HG03432 (cell line): ENCODE measurements at regions not wholly inside any gene's neighbourhood (a gene's known extent, or its start where the extent isn't known, plus 50 kb on each side); places are given as distances from the start of the nearest gene placed in this dataset.
"Not testable (repeated sequence)": the region's sequence is repeated elsewhere in the genome, so short reads cannot be mapped to it uniquely, and the experiment has no call there.

Experiments used
- ATAC-seq: cut with Tn5 transposase; IDR thresholded peaks from one replicate; pipeline ENCODE4 v1.9.1; 2021; ENCODE audit warnings: mild to moderate bottlenecking, moderate library complexity; ENCODE audit not compliant: unreplicated experiment

DNA sequence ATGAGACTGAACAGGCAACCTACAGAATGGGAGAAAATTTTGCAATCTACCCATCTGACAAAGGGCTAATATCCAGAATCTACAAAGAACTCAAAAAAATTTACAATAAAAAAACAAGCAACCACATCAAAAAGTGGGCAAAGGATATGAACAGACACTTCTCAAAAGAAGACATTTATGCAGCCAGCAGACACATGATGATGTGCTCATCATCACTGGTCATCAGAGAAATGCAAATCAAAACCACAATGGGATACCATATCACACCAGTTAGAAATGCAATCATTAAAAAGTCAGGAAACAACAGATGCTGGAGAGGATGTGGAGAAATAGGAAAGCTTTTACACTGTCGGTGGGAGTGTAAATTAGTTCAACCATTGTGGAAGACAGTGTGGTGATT lies 51.7 kb upstream of the PAXBP1 start:
- ATAC-seq: not testable (repeated sequence)

- no peak for ATAC-seq
Observed at GRCh38 chr21:32824950-32825349, 53.4 kb upstream of the PAXBP1 start.

GRCh38 chr21:32826329-32827167 lies 55.0 kb upstream of the PAXBP1 start:
- ATAC-seq: peak; percentile 60

DNA sequence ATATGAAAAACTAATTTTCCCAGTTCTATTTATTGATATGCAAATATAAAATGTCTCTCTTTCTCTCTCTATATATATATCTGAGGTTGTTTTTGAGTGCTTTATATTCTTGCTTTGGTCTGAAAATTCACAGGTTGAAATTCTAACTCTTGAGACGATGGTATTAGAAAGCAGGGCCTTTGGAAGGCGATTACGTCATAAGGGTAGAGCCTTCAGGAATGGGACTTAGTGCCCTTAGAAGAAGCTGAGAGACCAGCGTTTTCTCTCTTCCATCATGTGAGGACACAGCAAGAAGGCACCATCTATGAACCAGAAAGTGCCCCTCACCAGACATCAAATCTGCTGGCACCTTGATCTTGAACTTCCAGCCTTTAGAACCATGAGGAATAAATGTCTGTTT lies 57.4 kb upstream of the PAXBP1 start:
- no peak for ATAC-seq

- ATAC-seq: no peak
Observed at GRCh38 chr21:32829504-32829903, 57.9 kb upstream of the PAXBP1 start.

DNA sequence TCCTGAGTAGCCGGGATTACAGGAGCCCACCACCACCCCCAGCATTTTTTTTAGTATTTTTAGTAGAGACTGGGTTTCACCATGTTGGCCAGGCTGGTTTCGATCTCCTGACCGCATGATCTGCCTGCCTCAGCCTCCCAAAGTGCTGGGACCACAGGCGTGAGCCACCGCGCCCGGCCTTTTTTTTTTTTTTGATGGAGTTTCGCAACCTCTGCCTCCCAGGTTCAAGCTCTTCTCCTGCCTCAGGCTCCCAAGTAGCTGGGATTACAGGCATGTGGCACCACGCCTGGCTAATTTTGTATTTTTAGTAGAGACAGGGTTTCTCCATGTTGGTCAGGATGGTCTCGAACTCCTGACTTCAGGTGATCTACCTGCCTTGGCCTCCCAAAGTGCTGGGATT lies 60.2 kb upstream of the PAXBP1 start:
- not testable (repeated sequence) for ATAC-seq

GRCh38 chr21:32834211-32834915 lies 62.8 kb upstream of the PAXBP1 start:
- no peak for ATAC-seq

- ATAC-seq: no peak
Observed at GRCh38 chr21:32834916-32835235, 63.3 kb upstream of the PAXBP1 start.

- ATAC-seq: no peak
Observed at GRCh38 chr21:32842146-32842545, 70.6 kb upstream of the PAXBP1 start.

DNA sequence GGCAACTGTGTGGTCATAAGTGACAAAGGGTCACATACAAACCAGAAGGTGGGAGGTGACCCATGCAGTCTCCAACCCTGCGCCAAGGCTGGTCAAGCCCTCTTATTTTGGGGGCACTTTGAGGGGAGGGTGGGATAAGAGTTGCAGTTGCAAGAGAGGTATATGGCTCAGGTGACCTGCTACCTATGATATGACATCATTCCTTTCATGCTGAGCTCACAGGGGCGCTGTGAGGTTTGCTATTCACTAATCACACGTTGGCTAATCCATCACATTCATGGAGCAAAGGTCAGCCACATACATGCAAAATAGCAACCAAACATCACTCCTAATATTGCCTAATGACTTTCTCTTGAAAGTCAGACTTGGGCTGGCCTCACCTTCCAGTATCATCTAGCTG lies 72.0 kb upstream of the PAXBP1 start:
- ATAC-seq: no peak

DNA sequence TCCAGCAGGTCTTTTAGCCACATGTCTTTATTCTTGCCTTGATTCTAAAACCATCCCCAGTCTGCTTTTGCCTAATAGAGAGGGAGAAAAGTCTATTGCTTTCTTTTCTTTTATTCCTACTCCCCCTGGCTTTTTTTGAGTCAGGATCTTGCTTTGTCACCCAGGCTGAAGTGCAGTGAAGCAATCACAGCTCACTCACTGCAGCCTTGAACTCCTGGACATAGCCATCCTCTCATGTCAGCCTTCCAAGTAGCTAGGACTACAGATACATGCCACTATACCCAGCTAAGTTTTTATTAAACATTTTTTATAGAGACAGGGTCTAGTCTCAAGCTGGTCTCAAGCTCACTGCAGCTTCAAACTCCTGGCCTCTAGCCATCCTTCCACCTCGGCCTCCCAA lies 72.5 kb upstream of the PAXBP1 start:
- ATAC-seq: no peak

GRCh38 chr21:32844653-32845436 lies 73.3 kb upstream of the PAXBP1 start:
- no peak for ATAC-seq

- ATAC-seq: no peak
Observed at GRCh38 chr21:32858628-32859027, 87.1 kb upstream of the PAXBP1 start.

GRCh38 chr21:32860399-32860798 lies 88.8 kb upstream of the PAXBP1 start:
- no peak for ATAC-seq

GRCh38 chr21:32861866-32862265 lies 90.3 kb upstream of the PAXBP1 start:
- ATAC-seq: no peak

DNA sequence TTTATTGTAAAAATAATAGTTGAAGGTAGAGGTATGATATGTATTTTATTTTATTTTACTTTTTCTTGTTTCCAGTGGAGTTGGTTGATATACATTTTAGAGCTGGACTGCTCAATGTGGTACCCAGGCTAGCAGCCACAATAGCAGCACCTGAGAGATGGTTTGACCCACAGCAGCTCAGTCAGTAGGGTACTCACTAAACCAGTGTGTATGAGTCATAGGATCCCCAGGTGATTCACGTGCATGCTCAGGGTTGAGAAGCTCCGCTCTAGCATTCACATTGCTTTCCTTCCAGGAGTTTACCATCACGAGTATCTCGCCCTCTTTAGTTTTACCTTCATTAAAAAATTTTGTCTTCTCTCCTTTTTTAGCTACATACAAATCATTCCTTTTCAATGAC lies 96.0 kb upstream of the PAXBP1 start:
- ATAC-seq: no peak

DNA sequence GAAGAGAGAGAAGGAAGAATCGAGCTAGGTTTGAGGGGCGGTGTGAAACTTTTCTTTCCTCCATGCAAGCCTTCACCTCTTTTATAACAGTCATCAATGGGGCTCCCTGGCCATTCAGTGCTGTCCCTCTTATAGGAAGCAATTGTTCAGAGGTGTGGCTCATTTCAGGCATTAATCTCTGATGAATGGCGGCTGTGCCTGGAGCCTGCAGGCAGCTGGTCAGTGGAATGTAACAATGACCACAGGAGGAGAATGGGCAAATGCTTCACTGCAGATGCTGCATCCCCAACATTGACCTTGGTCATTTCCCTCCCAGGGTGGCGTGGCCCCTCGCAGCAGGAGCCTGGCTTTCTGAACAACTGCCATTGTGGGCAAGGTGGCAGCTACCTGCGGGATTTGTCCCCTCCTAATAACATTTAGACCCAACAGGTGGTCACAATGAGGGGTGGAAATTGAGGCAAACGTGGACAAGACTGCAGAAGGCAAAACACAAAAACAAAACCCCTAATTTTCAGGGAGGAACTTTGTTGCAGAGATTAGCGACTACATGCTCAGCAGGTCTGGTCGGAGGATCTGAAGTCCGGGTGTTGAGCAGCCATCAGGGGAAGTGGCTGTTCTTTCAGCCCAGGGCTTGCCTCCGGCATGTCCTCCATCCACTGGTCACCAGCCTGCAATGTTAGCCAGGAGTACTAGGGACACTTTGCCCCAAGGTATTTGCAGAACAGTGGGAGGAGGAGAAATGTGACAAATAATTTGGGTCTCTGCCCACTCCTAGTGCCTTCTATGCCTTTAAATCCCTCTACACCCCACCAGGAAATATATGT lies 97.3 kb upstream of the PAXBP1 start:
- no peak for ATAC-seq

DNA sequence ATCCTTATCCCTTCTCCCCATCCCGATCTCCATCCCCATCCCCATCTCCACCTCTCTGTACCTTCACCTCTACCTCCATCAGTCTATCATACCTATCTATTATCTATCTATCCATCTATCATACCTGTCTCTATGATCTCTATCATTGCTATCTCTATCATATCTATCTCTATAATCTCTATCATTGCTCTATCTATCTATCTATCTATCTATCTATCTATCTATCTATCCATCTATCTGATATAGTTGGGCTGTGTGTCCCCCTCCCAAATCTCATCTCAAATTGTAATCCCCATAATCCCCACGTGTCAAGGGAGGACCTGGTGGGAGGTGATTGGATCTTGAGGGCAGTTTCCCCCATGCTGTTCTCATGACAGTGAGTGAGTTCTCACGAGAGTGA lies 97.9 kb upstream of the PAXBP1 start:
- no peak for ATAC-seq

- ATAC-seq: no peak
Observed at GRCh38 chr21:32876426-32876825, 104.9 kb upstream of the PAXBP1 start.

DNA sequence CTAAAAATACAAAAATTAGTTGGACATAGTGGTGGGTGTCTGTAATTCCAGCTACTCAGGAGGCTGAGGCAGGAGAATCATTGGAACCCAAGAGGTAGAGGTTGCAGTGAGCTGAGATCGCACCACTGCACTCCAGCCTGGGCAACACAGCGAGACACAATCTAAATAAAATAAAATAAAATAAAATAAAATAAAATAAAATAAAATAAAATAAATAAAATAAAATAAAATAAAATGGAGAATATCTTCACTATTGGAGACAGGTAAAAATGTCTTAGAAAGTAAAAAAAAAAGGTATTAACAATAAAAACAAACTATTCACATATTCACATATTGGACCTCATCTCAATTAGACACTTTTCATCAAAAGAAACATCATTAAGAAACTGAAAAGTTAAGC lies 106.3 kb upstream of the PAXBP1 start:
- ATAC-seq: not testable (repeated sequence)

- no peak for ATAC-seq
Observed at GRCh38 chr21:32878661-32879060, 107.1 kb upstream of the PAXBP1 start.
